ENCODE measurements at regions not wholly inside any gene's neighbourhood (a gene's known extent, or its start where the extent isn't known, plus 50 kb on each side); places are given as distances from the start of the nearest gene placed in this dataset.
"Not testable (repeated sequence)": the region's sequence is repeated elsewhere in the genome, so short reads cannot be mapped to it uniquely, and the experiment has no call there.

DNA sequence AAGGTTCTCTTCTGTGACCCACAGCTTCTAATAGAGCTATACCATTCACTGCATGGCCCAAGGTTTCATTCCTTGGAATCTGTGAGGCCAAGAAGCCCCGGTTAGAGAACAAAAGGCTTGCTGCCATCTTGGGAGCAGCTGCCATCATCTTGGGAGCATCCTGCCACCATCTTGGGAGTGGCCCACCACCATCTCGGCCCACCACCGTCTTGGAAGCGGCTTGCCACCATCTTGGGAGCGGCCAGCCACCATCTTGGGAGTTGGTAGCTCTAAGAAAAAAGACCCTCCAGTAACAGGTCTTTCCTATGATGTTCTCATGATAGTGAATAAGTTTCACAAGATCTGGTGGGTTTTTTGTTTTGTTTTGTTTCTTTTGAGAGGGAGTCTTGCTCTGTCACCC, 703.9 kb upstream of the ANO3 start:
- Mint-ChIP-seq H3K27me3 (no peaks in the 10 kb centered on the region), H3K4me1 (ENCODE audit: unreplicated experiment) (no peaks in the 10 kb centered on the region), H3K4me3 (no peak overlapping the region), H3K36me3 (no peaks in the 10 kb centered on the region), H3K27ac (no peak overlapping the region), H3K9me3 (no peaks in the 10 kb centered on the region)
- TF ChIP-seq, protein P1, sequence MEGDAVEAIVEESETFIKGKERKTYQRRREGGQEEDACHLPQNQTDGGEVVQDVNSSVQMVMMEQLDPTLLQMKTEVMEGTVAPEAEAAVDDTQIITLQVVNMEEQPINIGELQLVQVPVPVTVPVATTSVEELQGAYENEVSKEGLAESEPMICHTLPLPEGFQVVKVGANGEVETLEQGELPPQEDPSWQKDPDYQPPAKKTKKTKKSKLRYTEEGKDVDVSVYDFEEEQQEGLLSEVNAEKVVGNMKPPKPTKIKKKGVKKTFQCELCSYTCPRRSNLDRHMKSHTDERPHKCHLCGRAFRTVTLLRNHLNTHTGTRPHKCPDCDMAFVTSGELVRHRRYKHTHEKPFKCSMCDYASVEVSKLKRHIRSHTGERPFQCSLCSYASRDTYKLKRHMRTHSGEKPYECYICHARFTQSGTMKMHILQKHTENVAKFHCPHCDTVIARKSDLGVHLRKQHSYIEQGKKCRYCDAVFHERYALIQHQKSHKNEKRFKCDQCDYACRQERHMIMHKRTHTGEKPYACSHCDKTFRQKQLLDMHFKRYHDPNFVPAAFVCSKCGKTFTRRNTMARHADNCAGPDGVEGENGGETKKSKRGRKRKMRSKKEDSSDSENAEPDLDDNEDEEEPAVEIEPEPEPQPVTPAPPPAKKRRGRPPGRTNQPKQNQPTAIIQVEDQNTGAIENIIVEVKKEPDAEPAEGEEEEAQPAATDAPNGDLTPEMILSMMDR (conservative IDR thresholded peaks at IDR 0.05) = no peak
- DNase-seq (ENCODE audit: extremely low spot score, unreplicated experiment) = no peak

DNA sequence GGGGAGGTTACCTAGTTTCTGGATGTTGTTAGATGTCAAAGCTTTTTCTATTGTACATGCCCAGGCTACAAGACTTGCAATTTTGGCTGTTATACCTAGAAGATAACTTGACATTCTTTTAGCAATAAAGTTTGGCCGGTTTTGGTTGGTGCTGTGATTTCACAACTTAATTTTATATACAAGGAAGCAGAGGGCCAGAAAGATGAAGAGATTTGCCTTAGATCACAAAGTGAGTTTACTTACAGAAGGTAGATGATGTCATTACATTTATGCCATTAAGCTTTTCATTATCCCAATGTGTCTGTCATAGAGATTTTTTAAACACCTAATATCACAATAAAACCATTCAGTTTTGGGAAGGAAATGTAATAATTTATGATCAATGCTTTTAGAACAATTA, 698.7 kb upstream of the ANO3 start:
- Mint-ChIP-seq H3K4me3 (no peak overlapping the region), H3K27ac (no peak overlapping the region), H3K36me3 (no peaks in the 10 kb centered on the region), H3K27me3 (no peaks in the 10 kb centered on the region), H3K4me1 (ENCODE audit: unreplicated experiment) (no peaks in the 10 kb centered on the region), H3K9me3 (no peaks in the 10 kb centered on the region)
- DNase-seq (ENCODE audit: extremely low spot score, unreplicated experiment) = no peak
- TF ChIP-seq, protein P1 (conservative IDR thresholded peaks at IDR 0.05) = no peak

DNA sequence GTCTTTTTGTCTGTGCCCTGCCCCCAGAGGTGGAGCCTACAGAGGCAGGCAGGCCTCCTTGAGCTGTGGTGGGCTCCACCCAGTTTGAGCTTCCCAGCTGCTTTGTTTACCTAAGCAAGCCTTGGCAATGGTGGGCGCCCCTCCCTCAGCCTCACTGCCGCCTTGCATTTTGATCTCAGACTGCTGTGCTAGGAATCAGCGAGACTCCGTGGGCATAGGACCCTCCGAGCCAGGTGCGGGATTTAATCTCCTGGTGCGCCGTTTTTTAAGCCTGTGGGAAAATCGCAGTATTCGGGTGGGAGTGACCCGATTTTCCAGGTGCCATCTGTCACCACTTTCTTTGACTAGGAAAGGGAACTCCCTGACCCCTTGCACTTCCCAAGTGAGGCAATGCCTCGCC, 682.7 kb upstream of the ANO3 start:
- not testable (repeated sequence) for H3K27me3 Mint-ChIP-seq, H3K4me3 Mint-ChIP-seq, H3K27ac Mint-ChIP-seq

DNA sequence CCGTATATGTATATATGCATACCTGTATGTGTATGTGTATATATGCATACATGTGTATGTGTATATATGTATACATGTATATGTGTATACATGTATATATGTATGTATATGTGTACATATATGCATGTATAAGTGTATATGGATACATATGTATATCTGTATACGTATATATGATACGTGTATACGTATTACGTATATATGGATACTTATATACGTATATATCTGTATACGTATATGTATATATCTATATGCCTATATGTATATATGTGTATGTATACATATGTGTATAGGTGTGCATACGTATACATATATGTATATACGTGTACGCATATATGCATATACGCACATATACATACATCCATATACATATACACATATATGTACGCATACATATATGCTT, 681.6 kb upstream of the ANO3 start:
- Mint-ChIP-seq H3K27ac (no peak overlapping the region), H3K4me3 (no peak overlapping the region), H3K27me3 (no peaks in the 10 kb centered on the region), H3K4me1 (ENCODE audit: unreplicated experiment) (no peaks in the 10 kb centered on the region), H3K36me3 (no peaks in the 10 kb centered on the region), H3K9me3 (peaks cover 5% of the 10 kb centered on the region)
- TF ChIP-seq, protein P1 (conservative IDR thresholded peaks at IDR 0.05) = no peak
- no peak for DNase-seq (ENCODE audit: extremely low spot score, unreplicated experiment)

More for the DNA sequence above, 682.7 kb upstream of the ANO3 start:
- not testable (repeated sequence) for H3K9me3 Mint-ChIP-seq; DNase-seq (ENCODE audit: extremely low spot score, unreplicated experiment); H3K4me1 Mint-ChIP-seq (ENCODE audit: unreplicated experiment); H3K36me3 Mint-ChIP-seq

DNA sequence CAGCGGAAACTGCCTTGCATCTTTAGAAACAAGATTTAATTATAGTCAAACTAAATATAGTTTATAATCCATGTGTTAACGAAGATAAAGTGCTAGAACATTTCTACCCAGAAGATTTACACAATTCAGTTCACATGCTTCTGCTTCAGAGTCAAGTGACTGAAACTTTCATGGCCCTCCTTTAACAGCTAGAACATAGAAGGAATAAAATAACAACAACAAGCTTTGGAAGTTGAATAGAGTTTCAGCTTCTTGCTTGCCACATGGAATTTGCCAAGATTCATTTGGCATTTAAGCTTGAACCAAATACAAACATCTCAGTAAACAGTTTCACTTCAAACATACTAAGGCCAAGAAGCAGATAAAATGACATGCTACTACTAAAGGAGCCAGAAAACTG, 676.3 kb upstream of the ANO3 start:
- Mint-ChIP-seq H3K27me3 (no peaks in the 10 kb centered on the region), H3K27ac (no peak overlapping the region), H3K4me1 (ENCODE audit: unreplicated experiment) (no peaks in the 10 kb centered on the region), H3K9me3 (no peaks in the 10 kb centered on the region), H3K4me3 (no peak overlapping the region), H3K36me3 (no peaks in the 10 kb centered on the region)
- no peak for DNase-seq (ENCODE audit: extremely low spot score, unreplicated experiment)
- TF ChIP-seq, protein P1 (conservative IDR thresholded peaks at IDR 0.05) = no peak

DNA sequence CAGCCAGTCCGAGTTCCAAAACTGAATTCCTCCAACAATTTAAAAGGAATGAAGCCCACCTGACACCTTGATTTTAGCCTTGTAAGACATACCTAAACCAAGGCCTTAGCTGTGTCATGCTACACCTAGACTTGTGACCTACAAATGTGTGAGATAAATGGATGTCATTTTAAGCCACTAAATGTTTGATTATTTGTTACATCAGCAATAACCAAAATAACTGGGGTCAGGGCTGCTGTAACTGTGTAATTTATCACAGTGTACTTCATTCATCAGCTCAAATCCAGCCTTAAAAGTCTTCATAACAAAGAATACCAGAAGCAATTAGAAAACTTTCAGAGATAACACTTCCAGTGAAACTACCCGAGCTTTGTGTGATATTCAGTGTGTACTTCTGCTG, 673.0 kb upstream of the ANO3 start:
- Mint-ChIP-seq H3K27me3 (no peaks in the 10 kb centered on the region), H3K4me1 (ENCODE audit: unreplicated experiment) (no peaks in the 10 kb centered on the region), H3K36me3 (no peaks in the 10 kb centered on the region), H3K27ac (no peak overlapping the region), H3K9me3 (no peaks in the 10 kb centered on the region), H3K4me3 (no peak overlapping the region)
- TF ChIP-seq, protein P1 (conservative IDR thresholded peaks at IDR 0.05) = no peak
- no peak for DNase-seq (ENCODE audit: extremely low spot score, unreplicated experiment)

Data from type B pancreatic cell (in vitro differentiated cells).